ENCODE measurements at regions not wholly inside any gene's neighbourhood (a gene's known extent, or its start where the extent isn't known, plus 50 kb on each side); places are given as distances from the start of the nearest gene placed in this dataset.

- H3K4me1 ChIP-seq (ENCODE audit: insufficient read depth, low read length): no peaks in the 10 kb centered on the region
- peaks cover 7% of the 10 kb centered on the region for H3K27me3 ChIP-seq (ENCODE audit: insufficient read depth, low read length, poor library complexity)
- H3K79me2 ChIP-seq (ENCODE audit: insufficient read depth, low read length): no peaks in the 10 kb centered on the region
- no peaks in the 10 kb centered on the region for H3K9me3 ChIP-seq (ENCODE audit: insufficient read depth, low read length, severe bottlenecking)
- no peaks in the 10 kb centered on the region for H3K36me3 ChIP-seq (ENCODE audit: insufficient read depth, low read length)
- ATAC-seq (ENCODE audit: insufficient read depth, low read depth): no peak
- H3K27ac ChIP-seq (ENCODE audit: low read length): no peak overlapping the region
- H3K9ac ChIP-seq (ENCODE audit: low read depth, low read length): no peak overlapping the region
- no peak overlapping the region for H3K4me3 ChIP-seq (ENCODE audit: low read depth in 1 of 2, low read length in 2 of 2)
- no peak for DNase-seq
- H3K4me2 ChIP-seq (ENCODE audit: insufficient read depth, low read length): no peak overlapping the region
- H2AFZ ChIP-seq (ENCODE audit: low read depth, low read length): no peak overlapping the region
- no peaks in the 10 kb centered on the region for H4K20me1 ChIP-seq (ENCODE audit: insufficient read depth, low read length)
- TF ChIP-seq EZH2 (IDR thresholded peaks at IDR 0.05; ENCODE audit: borderline replicate concordance, low read depth, low read length, severe bottlenecking) (no peak), CTCF (IDR thresholded peaks at IDR 0.05; ENCODE audit: borderline replicate concordance, extremely low read depth, low read length, poor library complexity, severe bottlenecking) (no peak)
Measured at GRCh38 chr14:56979936-56980335, 169.7 kb upstream of the OTX2 start.

GRCh38 chr14:56976211-56976610, 165.9 kb upstream of the OTX2 start:
- no peaks in the 10 kb centered on the region for H3K36me3 ChIP-seq (ENCODE audit: insufficient read depth, low read length)
- no peaks in the 10 kb centered on the region for H3K9me3 ChIP-seq (ENCODE audit: insufficient read depth, low read length, severe bottlenecking)
- no peak overlapping the region for H3K4me3 ChIP-seq (ENCODE audit: low read depth in 1 of 2, low read length in 2 of 2)
- no peak overlapping the region for H3K9ac ChIP-seq (ENCODE audit: low read depth, low read length)
- H3K27ac ChIP-seq (ENCODE audit: low read length): no peak overlapping the region
- DNase-seq (no peak), ATAC-seq (ENCODE audit: insufficient read depth, low read depth) (no peak)
- H4K20me1 ChIP-seq (ENCODE audit: insufficient read depth, low read length): no peaks in the 10 kb centered on the region
- no peaks in the 10 kb centered on the region for H3K79me2 ChIP-seq (ENCODE audit: insufficient read depth, low read length)
- no peak for TF ChIP-seq EZH2 (IDR thresholded peaks at IDR 0.05; ENCODE audit: borderline replicate concordance, low read depth, low read length, severe bottlenecking)
- TF ChIP-seq CTCF (IDR thresholded peaks at IDR 0.05; ENCODE audit: borderline replicate concordance, extremely low read depth, low read length, poor library complexity, severe bottlenecking): no peak
- no peak overlapping the region for H2AFZ ChIP-seq (ENCODE audit: low read depth, low read length)
- H3K4me1 ChIP-seq (ENCODE audit: insufficient read depth, low read length): no peaks in the 10 kb centered on the region
- peaks cover 5% of the 10 kb centered on the region for H3K27me3 ChIP-seq (ENCODE audit: insufficient read depth, low read length, poor library complexity)
- H3K4me2 ChIP-seq (ENCODE audit: insufficient read depth, low read length): no peak overlapping the region

DNA sequence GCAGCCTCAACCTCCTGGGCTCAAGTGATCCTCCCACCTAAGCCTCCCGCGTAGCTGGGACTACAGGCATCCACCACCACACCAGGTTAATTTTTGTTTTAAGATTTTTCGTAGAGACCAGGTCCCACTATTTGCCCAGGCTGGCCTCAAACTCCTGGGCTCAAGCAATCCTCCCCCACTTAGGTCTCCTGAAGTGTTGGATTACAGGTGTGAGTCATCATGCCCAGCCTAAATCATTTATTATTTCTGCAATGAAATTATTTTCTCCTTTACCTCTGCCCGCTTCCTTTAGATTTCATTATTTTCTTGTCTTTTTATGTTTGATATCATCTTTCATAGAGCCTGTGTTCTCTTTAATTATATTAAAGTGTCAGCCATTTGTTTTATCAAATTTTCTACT, 165.2 kb upstream of the OTX2 start:
- Histone ChIP-seq H4K20me1 (ENCODE audit: insufficient read depth, low read length) (no peaks in the 10 kb centered on the region), H3K9me3 (ENCODE audit: insufficient read depth, low read length, severe bottlenecking) (no peaks in the 10 kb centered on the region), H3K27ac (ENCODE audit: low read length) (no peak overlapping the region), H3K27me3 (ENCODE audit: insufficient read depth, low read length, poor library complexity) (peaks cover under 1% of the 10 kb centered on the region), H2AFZ (ENCODE audit: low read depth, low read length) (no peak overlapping the region), H3K4me1 (ENCODE audit: insufficient read depth, low read length) (no peaks in the 10 kb centered on the region), H3K4me2 (ENCODE audit: insufficient read depth, low read length) (no peak overlapping the region), H3K9ac (ENCODE audit: low read depth, low read length) (no peak overlapping the region), H3K36me3 (ENCODE audit: insufficient read depth, low read length) (no peaks in the 10 kb centered on the region), H3K79me2 (ENCODE audit: insufficient read depth, low read length) (no peaks in the 10 kb centered on the region), H3K4me3 (ENCODE audit: low read depth in 1 of 2, low read length in 2 of 2) (no peak overlapping the region)
- DNase-seq (no peak), ATAC-seq (ENCODE audit: insufficient read depth, low read depth) (no peak)
- no peak for TF ChIP-seq CTCF (IDR thresholded peaks at IDR 0.05; ENCODE audit: borderline replicate concordance, extremely low read depth, low read length, poor library complexity, severe bottlenecking)
- no peak for TF ChIP-seq EZH2 (IDR thresholded peaks at IDR 0.05; ENCODE audit: borderline replicate concordance, low read depth, low read length, severe bottlenecking)

DNA sequence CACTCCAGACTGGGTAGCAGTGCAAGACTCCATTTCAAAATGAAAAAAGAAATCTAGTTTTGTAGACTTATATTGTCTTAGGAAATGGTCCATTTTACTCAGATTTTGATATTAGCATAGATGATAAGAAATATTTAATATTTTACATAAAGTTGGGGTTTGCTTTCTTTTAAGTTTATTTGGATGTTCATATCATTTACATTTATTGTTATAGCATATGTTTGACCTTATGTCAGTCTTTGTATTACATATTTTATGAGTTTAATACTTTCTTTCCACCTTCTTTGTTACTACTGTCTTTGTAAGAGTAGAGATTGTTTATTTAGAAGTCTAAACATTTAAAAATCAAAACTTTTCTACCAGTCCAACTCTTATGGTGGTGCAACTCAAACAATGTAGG, 162.7 kb upstream of the OTX2 start:
- DNase-seq (no peak), ATAC-seq (ENCODE audit: insufficient read depth, low read depth) (no peak)
- no peak overlapping the region for H3K27ac ChIP-seq (ENCODE audit: low read length)
- H3K4me3 ChIP-seq (ENCODE audit: low read depth in 1 of 2, low read length in 2 of 2): no peak overlapping the region
- H3K4me2 ChIP-seq (ENCODE audit: insufficient read depth, low read length): no peak overlapping the region
- no peak for TF ChIP-seq CTCF (IDR thresholded peaks at IDR 0.05; ENCODE audit: borderline replicate concordance, extremely low read depth, low read length, poor library complexity, severe bottlenecking)
- TF ChIP-seq EZH2 (IDR thresholded peaks at IDR 0.05; ENCODE audit: borderline replicate concordance, low read depth, low read length, severe bottlenecking): no peak
- H3K36me3 ChIP-seq (ENCODE audit: insufficient read depth, low read length): no peaks in the 10 kb centered on the region
- no peaks in the 10 kb centered on the region for H3K79me2 ChIP-seq (ENCODE audit: insufficient read depth, low read length)
- H3K27me3 ChIP-seq (ENCODE audit: insufficient read depth, low read length, poor library complexity): no peaks in the 10 kb centered on the region
- H2AFZ ChIP-seq (ENCODE audit: low read depth, low read length): no peak overlapping the region
- H3K9ac ChIP-seq (ENCODE audit: low read depth, low read length): no peak overlapping the region
- H3K4me1 ChIP-seq (ENCODE audit: insufficient read depth, low read length): no peaks in the 10 kb centered on the region
- no peaks in the 10 kb centered on the region for H4K20me1 ChIP-seq (ENCODE audit: insufficient read depth, low read length)
- H3K9me3 ChIP-seq (ENCODE audit: insufficient read depth, low read length, severe bottlenecking): no peaks in the 10 kb centered on the region

All from DND-41 (cell line).